DND-41 (cell line): ENCODE measurements at regions not wholly inside any gene's neighbourhood (a gene's known extent, or its start where the extent isn't known, plus 50 kb on each side); places are given as distances from the start of the nearest gene placed in this dataset.

Experiments used
- EZH2 ChIP-seq: IDR thresholded peaks from 3 replicates; pipeline ENCODE4 v1.6.1; 2012; ENCODE audit warnings: borderline replicate concordance, low read depth, mild to moderate bottlenecking, moderate library complexity, low read length, inconsistent platforms; ENCODE audit not compliant: severe bottlenecking
- TF ChIP-seq, protein P1 (sequence below): IDR thresholded peaks from 2 replicates; pipeline ENCODE4 v1.5.1; 2012; ENCODE audit warnings: borderline replicate concordance, low read length, moderate library complexity, mild to moderate bottlenecking; ENCODE audit not compliant: poor library complexity, severe bottlenecking; ENCODE audit errors: extremely low read depth

DNA sequence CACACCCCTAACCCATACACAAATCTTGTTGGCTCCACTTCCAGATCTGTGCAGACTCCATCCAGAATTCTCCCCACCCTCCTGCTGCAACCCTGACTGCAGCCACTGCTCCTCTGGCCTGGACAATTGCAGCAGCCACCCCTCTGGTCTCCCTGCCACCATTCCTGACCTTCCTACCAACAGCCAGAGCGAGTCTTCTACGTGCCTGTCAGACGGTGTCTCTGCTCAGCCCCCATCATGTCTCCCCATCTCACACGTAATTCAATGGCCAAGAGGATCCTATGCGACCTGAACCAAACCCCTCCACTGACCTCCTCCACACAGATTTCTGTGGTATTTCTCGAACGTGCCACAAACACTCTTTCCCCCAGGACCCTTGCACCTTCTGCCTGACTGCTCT is 103.3 kb downstream of the TPRA1 start:
- TF ChIP-seq, protein P1, sequence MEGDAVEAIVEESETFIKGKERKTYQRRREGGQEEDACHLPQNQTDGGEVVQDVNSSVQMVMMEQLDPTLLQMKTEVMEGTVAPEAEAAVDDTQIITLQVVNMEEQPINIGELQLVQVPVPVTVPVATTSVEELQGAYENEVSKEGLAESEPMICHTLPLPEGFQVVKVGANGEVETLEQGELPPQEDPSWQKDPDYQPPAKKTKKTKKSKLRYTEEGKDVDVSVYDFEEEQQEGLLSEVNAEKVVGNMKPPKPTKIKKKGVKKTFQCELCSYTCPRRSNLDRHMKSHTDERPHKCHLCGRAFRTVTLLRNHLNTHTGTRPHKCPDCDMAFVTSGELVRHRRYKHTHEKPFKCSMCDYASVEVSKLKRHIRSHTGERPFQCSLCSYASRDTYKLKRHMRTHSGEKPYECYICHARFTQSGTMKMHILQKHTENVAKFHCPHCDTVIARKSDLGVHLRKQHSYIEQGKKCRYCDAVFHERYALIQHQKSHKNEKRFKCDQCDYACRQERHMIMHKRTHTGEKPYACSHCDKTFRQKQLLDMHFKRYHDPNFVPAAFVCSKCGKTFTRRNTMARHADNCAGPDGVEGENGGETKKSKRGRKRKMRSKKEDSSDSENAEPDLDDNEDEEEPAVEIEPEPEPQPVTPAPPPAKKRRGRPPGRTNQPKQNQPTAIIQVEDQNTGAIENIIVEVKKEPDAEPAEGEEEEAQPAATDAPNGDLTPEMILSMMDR, result no peak
- TF ChIP-seq EZH2, result no peak
